HCT116 (cell line): ENCODE measurements at regions not wholly inside any gene's neighbourhood (a gene's known extent, or its start where the extent isn't known, plus 50 kb on each side); places are given as distances from the start of the nearest gene placed in this dataset.

Experiments
- ATAC-seq: fragments of 200-7000 bp; cut with Tn5 transposase; 2 replicates; pipeline ENCODE4 v1.9.1; 2020; ENCODE audit warnings: mild to moderate bottlenecking, moderate library complexity
- BruUV-seq: library from RNA; stranded (reverse); fragments of 400-500 nt; replicated peaks from 2 replicates; lab custom pipeline; 2021; lab: Mats Ljungman, UMichigan
- CTCF ChIA-PET: fragments of 300-600 bp; sonication (Branson Sonifier 250); formaldehyde crosslinking; loops from one replicate; lab custom pipeline; 2021; ENCODE audit warnings: antibody characterized with exemption; lab: Charles Lee
- POLR2A ChIA-PET: fragments of 300-600, 350-600 bp; sonication (Branson Sonifier 250); formaldehyde crosslinking; loops from one replicate; lab custom pipeline; 2021; ENCODE audit warnings: antibody characterized with exemption; lab: Charles Lee
- RAD21 ChIA-PET, 2 experiments: fragments of 300-600 bp; sonication (Branson Sonifier 250); formaldehyde crosslinking; loops; one replicate each; lab custom pipeline; 2023; ENCODE audit warnings: low total read pairs in 2 of 2; ENCODE audit not compliant: uncharacterized antibody in 2 of 2, unreplicated experiment in 2 of 2, low non-redundant PET in 1 of 2; lab: Charles Lee
- DNase-seq: peaks from one replicate; pipeline ENCODE4 v3.0.0-alpha.2; 2010; ENCODE audit warnings: low read depth, low spot score
- H2AFZ ChIP-seq: fragments of 200-600 bp; shearing (Covaris generic), sonication (generic); 2 replicates; pipeline ENCODE4 v1.6.1; 2017; ENCODE audit warnings: low read depth, mixed run types, mixed read lengths, antibody characterized with exemption, low read length; ENCODE audit not compliant: poor library complexity, severe bottlenecking
- H3K27ac ChIP-seq: 2 replicates; pipeline ENCODE4 v1.5.1; 2012; ENCODE audit warnings: low read depth, low read length
- H3K27me3 ChIP-seq: fragments of 200-600 bp; sonication (generic); 2 replicates; pipeline ENCODE4 v1.6.1; 2016; ENCODE audit warnings: mixed run types, low read length, mixed read lengths; ENCODE audit not compliant: insufficient read depth
- H3K36me3 ChIP-seq, 2 experiments: fragments of 200-500 bp in 1 of 2; fragments of 200-600 bp in 1 of 2; sonication (Bioruptor generic) in 1 of 2; sonication (generic) in 1 of 2; 2 replicates each; pipeline versions ENCODE4 v1.5.1 to v1.6.1; 2014 to 2016; ENCODE audit warnings: low read length in 2 of 2, inconsistent platforms in 1 of 2, mixed read lengths in 1 of 2, mixed run types in 1 of 2; ENCODE audit not compliant: insufficient read depth in 2 of 2, control insufficient read depth in 1 of 2
- H3K4me1 ChIP-seq, 2 experiments: fragments of 200-600 bp in 1 of 2; sonication (generic) in 1 of 2; 2 replicates each; pipeline versions ENCODE4 v1.5.1 to v1.6.1; 2012 to 2017; ENCODE audit warnings: low read length in 2 of 2, inconsistent platforms in 1 of 2, mild to moderate bottlenecking in 1 of 2, mixed read lengths in 1 of 2, mixed run types in 1 of 2, moderate library complexity in 1 of 2; ENCODE audit not compliant: insufficient read depth in 2 of 2, control insufficient read depth in 1 of 2
- H3K4me2 ChIP-seq: fragments of 200-600 bp; sonication (generic); 2 replicates; pipeline ENCODE4 v1.6.1; 2017; ENCODE audit warnings: mixed run types, low read length, mixed read lengths
- H3K4me3 ChIP-seq, 2 experiments: fragments of 200-600 bp in 1 of 2; sonication (generic) in 1 of 2; replicated peaks in 1 of 2; 2 replicates each; pipeline ENCODE4 v1.5.1; 2011 to 2016; ENCODE audit warnings: low read length in 2 of 2, control low read depth in 1 of 2, low read depth in 1 of 2, mild to moderate bottlenecking in 1 of 2, mixed read lengths in 1 of 2, mixed run types in 1 of 2
- H3K79me2 ChIP-seq: fragments of 200-600 bp; sonication (generic); 2 replicates; pipeline ENCODE4 v1.6.1; 2017; ENCODE audit warnings: mild to moderate bottlenecking, mixed run types, low read length, moderate library complexity, mixed read lengths; ENCODE audit not compliant: insufficient read depth
- H3K9ac ChIP-seq: fragments of 200-600 bp; sonication (generic); 2 replicates; pipeline ENCODE4 v1.6.1; 2016; ENCODE audit warnings: low read length, mixed read lengths
- H3K9me2 ChIP-seq: fragments of 200-600 bp; sonication (generic), shearing (Covaris generic); 2 replicates; pipeline ENCODE4 v1.6.1; 2017; ENCODE audit warnings: mixed run types, mild to moderate bottlenecking, moderate library complexity; ENCODE audit not compliant: insufficient read depth
- H3K9me3 ChIP-seq, 2 experiments: fragments of 200-500 bp in 1 of 2; fragments of 200-600 bp in 1 of 2; sonication (Bioruptor generic) in 1 of 2; sonication (generic) in 1 of 2; 2 replicates each; pipeline ENCODE4 v1.6.1; 2014 to 2017; ENCODE audit warnings: low read length in 2 of 2, mixed read lengths in 2 of 2, inconsistent platforms in 1 of 2, low read depth in 1 of 2, mild to moderate bottlenecking in 1 of 2, mixed run types in 1 of 2, moderate library complexity in 1 of 2; ENCODE audit not compliant: control insufficient read depth in 1 of 2, insufficient read depth in 1 of 2
- H4K20me1 ChIP-seq: fragments of 200-600 bp; sonication (generic), shearing (Covaris generic); 2 replicates; pipeline ENCODE4 v1.6.1; 2017; ENCODE audit warnings: mixed run types, mild to moderate bottlenecking, moderate library complexity; ENCODE audit not compliant: insufficient read depth
- EZH2 ChIP-seq: fragments of 200-600 bp; sonication (generic); IDR thresholded peaks from 2 replicates; pipeline ENCODE4 v1.6.1; 2017; ENCODE audit warnings: antibody characterized with exemption, mixed run types
- POLR2A ChIP-seq: IDR thresholded peaks from 2 replicates; pipeline ENCODE4 v1.7.0; 2011; ENCODE audit warnings: borderline replicate concordance; ENCODE audit not compliant: insufficient read depth, insufficient read length; ENCODE audit errors: extremely low read depth
- REST ChIP-seq: IDR thresholded peaks from 2 replicates; pipeline ENCODE4 v1.6.1; 2012; ENCODE audit warnings: low read depth
- SIN3A ChIP-seq: IDR thresholded peaks from 2 replicates; pipeline ENCODE4 v1.6.1; 2012; ENCODE audit warnings: low read depth
- SRF ChIP-seq: IDR thresholded peaks from 2 replicates; pipeline ENCODE4 v1.6.1; 2012; ENCODE audit warnings: low read depth
- TCF7L2 ChIP-seq: IDR thresholded peaks from 2 replicates; pipeline ENCODE4 v1.7.0; 2011; ENCODE audit warnings: borderline replicate concordance, inconsistent platforms; ENCODE audit not compliant: insufficient read depth, insufficient read length; ENCODE audit errors: extremely low read depth
- intact Hi-C: fragments of 100-400 bp; cut with micrococcal nuclease; formaldehyde crosslinking; loops from 2 replicates; pipeline ENCODE4 v1.10.0; 2022

GRCh38 chr11:97880209-97880608 lies 1140.5 kb upstream of the CNTN5 start:
- no TSS peak for BruUV-seq

More at GRCh38 chr11:97880209-97880608, 1140.5 kb upstream of the CNTN5 start:
- no peak for DNase-seq
- Histone ChIP-seq H3K79me2 (no peaks in the 10 kb centered on the region), H3K9me2 (no peaks in the 10 kb centered on the region), H4K20me1 (no peaks in the 10 kb centered on the region; the same call in 1 of the 2 replicates), H2AFZ (no peak overlapping the region), H3K4me1 (no peaks in the 10 kb centered on the region), H3K4me2 (no peak overlapping the region), H3K27ac (no peak overlapping the region), H3K9me3 (peaks cover under 1 to 9% of the 10 kb centered on the region in 2 experiments; a peak in 2 of 4 replicates), H3K4me3 (no peak overlapping the region), H3K9ac (no peak overlapping the region), H3K36me3 (no peaks in the 10 kb centered on the region), H3K27me3 (no peaks in the 10 kb centered on the region)
- ChIA-PET CTCF (no interaction called here), POLR2A (no interaction called here), RAD21 (no interaction called here)
- ATAC-seq = no peak
- TF ChIP-seq SIN3A (no peak), POLR2A (no peak), REST (no peak), EZH2 (no peak), SRF (no peak), TCF7L2 (no peak)
- intact Hi-C loops = no loop called here
